ENCODE measurements at regions not wholly inside any gene's neighbourhood (a gene's known extent, or its start where the extent isn't known, plus 50 kb on each side); places are given as distances from the start of the nearest gene placed in this dataset.

DNA sequence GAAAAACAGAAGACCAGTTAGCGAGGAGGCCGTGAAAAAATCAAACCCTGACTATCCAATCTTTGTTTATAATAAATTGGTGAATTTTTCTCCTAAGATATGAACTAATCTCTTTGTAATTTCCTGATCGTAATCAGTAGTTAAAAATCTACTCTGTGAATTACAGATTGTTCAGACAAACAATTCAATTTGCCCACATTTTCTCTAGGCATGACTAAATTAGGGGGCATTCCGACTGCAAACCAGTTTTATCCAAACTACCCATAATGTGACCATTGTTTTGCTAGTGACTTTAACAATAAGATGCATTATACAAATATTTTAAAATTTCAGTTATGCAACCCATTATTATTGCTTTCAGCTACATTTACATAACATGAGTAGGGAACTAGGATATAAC, 546.9 kb upstream of the ADAMTS5 start:
- no peaks in the 10 kb centered on the region for H3K27me3 ChIP-seq (ENCODE audit: low read depth)
- peaks cover 18% of the 10 kb centered on the region for H3K9me3 ChIP-seq (replicated peaks)
- intact Hi-C loops (cut with micrococcal nuclease) = no loop called here
- no peak for DNase-seq
- H3K27ac ChIP-seq (replicated peaks) = no peak overlapping the region
- no peak overlapping the region for H3K4me3 ChIP-seq
- no peaks in the 10 kb centered on the region for H3K4me1 ChIP-seq
- TF ChIP-seq, protein P1, sequence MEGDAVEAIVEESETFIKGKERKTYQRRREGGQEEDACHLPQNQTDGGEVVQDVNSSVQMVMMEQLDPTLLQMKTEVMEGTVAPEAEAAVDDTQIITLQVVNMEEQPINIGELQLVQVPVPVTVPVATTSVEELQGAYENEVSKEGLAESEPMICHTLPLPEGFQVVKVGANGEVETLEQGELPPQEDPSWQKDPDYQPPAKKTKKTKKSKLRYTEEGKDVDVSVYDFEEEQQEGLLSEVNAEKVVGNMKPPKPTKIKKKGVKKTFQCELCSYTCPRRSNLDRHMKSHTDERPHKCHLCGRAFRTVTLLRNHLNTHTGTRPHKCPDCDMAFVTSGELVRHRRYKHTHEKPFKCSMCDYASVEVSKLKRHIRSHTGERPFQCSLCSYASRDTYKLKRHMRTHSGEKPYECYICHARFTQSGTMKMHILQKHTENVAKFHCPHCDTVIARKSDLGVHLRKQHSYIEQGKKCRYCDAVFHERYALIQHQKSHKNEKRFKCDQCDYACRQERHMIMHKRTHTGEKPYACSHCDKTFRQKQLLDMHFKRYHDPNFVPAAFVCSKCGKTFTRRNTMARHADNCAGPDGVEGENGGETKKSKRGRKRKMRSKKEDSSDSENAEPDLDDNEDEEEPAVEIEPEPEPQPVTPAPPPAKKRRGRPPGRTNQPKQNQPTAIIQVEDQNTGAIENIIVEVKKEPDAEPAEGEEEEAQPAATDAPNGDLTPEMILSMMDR (IDR thresholded peaks at IDR 0.05; ENCODE audit: borderline replicate concordance) = no peak
- no peaks in the 10 kb centered on the region for H3K36me3 ChIP-seq

DNA sequence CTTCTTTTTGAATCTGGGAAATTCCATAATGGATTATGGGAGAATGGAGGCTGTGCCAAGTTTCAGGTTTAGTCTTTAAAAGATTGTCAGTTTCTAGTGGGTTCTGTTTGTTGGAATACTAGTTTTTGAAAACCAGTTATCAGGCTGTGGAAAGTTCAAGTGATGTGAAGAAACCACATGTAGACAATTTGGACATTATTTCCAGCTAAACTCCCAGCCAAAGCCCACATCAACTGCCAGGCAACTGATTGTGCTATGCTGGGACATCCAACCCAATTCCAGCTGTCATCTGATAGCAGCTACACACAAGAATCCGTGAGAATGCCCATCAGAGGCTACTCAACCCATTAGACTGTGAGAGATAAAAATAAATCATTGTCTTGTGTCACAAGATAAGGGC, 546.1 kb upstream of the ADAMTS5 start:
- peaks cover 14% of the 10 kb centered on the region for H3K9me3 ChIP-seq (replicated peaks)
- no peak overlapping the region for H3K4me3 ChIP-seq
- DNase-seq = no peak
- intact Hi-C loops (cut with micrococcal nuclease) = no loop called here
- H3K36me3 ChIP-seq = no peaks in the 10 kb centered on the region
- H3K4me1 ChIP-seq = no peaks in the 10 kb centered on the region
- TF ChIP-seq, protein P1 (IDR thresholded peaks at IDR 0.05; ENCODE audit: borderline replicate concordance) = no peak
- H3K27me3 ChIP-seq (ENCODE audit: low read depth) = no peaks in the 10 kb centered on the region
- no peak overlapping the region for H3K27ac ChIP-seq (replicated peaks)

DNA sequence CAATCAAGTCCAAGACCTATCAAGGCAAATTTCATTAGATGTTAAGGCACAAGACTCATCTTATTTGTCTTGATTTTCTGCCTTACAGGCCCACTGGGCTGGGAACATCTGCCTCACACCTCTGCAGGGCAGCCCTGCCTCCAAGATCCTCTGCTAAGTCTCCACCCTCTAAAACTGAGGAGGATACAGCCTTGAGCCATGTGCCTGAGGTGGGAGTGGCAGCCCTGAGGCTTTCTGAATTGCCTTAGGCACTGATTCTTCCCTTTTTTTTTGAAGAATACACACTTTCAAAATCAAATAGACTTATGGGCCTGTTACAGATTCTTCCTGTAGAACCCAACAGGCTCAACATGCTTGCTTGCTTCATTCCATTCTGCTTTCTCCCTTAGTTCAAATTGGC, 544.3 kb upstream of the ADAMTS5 start:
- DNase-seq = no peak
- TF ChIP-seq, protein P1 (IDR thresholded peaks at IDR 0.05; ENCODE audit: borderline replicate concordance) = no peak
- intact Hi-C loops (cut with micrococcal nuclease) = no loop called here
- Histone ChIP-seq H3K27me3 (ENCODE audit: low read depth) (no peaks in the 10 kb centered on the region), H3K4me3 (no peak overlapping the region), H3K9me3 (replicated peaks) (no peaks in the 10 kb centered on the region), H3K4me1 (no peaks in the 10 kb centered on the region), H3K27ac (replicated peaks) (no peak overlapping the region), H3K36me3 (no peaks in the 10 kb centered on the region)

DNA sequence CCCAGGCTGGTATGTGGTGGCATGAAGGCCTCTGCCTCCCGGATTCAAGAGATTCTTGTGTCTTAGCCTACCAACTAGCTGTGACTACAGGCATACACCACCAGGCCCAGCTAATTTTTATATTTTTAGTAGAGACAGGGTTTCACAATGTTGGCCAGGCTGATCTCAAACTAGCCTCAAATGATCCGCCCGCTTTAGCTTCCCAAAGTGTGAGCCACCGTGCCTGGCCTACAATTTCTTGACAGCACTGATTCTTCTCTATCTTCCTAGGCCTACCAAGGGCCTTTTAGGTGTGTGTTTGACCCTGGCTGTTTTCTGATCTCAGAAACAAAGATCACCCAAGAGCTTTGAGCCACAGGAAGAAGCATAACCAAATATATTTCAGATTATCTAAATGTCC, 540.8 kb upstream of the ADAMTS5 start:
- no peak for DNase-seq
- intact Hi-C loops (cut with micrococcal nuclease) = no loop called here
- TF ChIP-seq, protein P1 (IDR thresholded peaks at IDR 0.05; ENCODE audit: borderline replicate concordance) = no peak

DNA sequence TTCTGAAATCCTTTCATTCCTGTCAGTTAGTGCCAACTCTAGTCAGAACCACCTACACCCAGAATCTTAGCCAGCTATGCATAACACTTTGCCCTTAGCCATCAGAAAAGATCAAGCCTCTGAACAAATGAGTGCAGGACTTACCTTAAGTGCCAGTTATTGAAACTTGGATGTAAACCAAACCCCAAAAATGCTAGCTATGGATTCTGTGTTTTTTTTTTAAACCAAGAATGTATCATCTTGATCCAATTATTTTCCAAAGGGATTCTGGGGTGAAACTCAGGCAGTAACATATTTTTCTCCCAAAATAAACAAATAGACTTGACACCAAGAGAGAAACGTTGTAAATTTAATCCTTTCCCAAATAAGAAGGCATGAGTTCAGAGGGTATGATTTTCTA, 538.6 kb upstream of the ADAMTS5 start:
- H3K4me1 ChIP-seq = no peaks in the 10 kb centered on the region
- H3K4me3 ChIP-seq = no peak overlapping the region
- H3K27ac ChIP-seq (replicated peaks) = no peak overlapping the region
- no peaks in the 10 kb centered on the region for H3K9me3 ChIP-seq (replicated peaks)
- no peak for DNase-seq
- TF ChIP-seq, protein P1 (IDR thresholded peaks at IDR 0.05; ENCODE audit: borderline replicate concordance) = no peak
- no peaks in the 10 kb centered on the region for H3K27me3 ChIP-seq (ENCODE audit: low read depth)
- intact Hi-C loops (cut with micrococcal nuclease) = no loop called here
- H3K36me3 ChIP-seq = no peaks in the 10 kb centered on the region

More for the DNA sequence above, 540.8 kb upstream of the ADAMTS5 start:
- Histone ChIP-seq H3K4me1 (no peaks in the 10 kb centered on the region), H3K36me3 (no peaks in the 10 kb centered on the region), H3K9me3 (replicated peaks) (no peaks in the 10 kb centered on the region), H3K27ac (replicated peaks) (no peak overlapping the region), H3K27me3 (ENCODE audit: low read depth) (no peaks in the 10 kb centered on the region), H3K4me3 (no peak overlapping the region)

DNA sequence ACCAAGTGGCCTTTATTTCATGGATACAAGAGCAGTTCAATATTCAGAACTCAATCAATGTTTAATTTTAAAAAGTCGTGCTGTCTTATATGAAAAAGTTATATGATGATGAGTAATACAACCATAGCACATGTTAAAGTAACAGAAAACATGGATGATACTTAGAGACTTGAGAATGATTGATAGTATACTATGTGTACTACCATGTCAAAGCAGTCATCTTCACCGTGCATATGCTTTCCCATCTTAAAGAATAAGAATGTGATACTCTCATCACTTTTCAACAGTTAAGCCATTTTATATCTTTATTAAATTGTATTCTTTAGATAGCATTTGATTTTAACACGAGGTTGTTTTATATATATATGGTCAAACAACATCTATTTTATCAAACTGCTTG, 535.9 kb upstream of the ADAMTS5 start:
- intact Hi-C loops (cut with micrococcal nuclease) = no loop called here
- DNase-seq = no peak
- no peaks in the 10 kb centered on the region for H3K9me3 ChIP-seq (replicated peaks)

More for the DNA sequence above, 535.9 kb upstream of the ADAMTS5 start:
- H3K27me3 ChIP-seq (ENCODE audit: low read depth) = no peaks in the 10 kb centered on the region
- H3K36me3 ChIP-seq = no peaks in the 10 kb centered on the region
- H3K4me1 ChIP-seq = no peaks in the 10 kb centered on the region
- no peak overlapping the region for H3K4me3 ChIP-seq
- TF ChIP-seq, protein P1 (IDR thresholded peaks at IDR 0.05; ENCODE audit: borderline replicate concordance) = no peak
- no peak overlapping the region for H3K27ac ChIP-seq (replicated peaks)

All from left ventricle myocardium inferior (tissue), 1 donor.